ENCODE measurements at regions not wholly inside any gene's neighbourhood (a gene's known extent, or its start where the extent isn't known, plus 50 kb on each side); places are given as distances from the start of the nearest gene placed in this dataset.
A peak's percentile ranks its signal among the peaks of the same experiment; 100 is the strongest.

DNA sequence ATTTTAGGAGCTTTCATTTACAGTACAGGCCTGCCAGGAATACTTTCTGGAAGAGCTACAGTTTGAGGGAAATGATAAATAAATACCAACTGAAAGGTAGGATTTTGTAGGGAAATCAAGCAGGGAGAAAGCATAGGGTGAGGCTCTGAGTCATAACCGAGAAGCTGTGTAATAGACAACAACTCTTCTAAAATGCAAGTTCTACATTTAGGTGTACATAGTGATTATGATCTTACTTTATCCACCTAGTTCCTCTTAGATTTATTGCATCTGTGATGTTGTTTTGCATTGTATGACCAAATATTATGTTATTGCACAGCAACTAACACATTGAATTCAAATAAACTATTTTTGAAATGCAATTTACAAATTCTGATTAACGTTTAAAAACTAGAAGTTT lies 819.3 kb downstream of the PLA2G4A start:
- no peak overlapping the region for H3K4me3 ChIP-seq (ENCODE audit: severe bottlenecking)
- H3K36me3 ChIP-seq (ENCODE audit: low read depth) = no peaks in the 10 kb centered on the region
- no peak for DNase-seq (ENCODE audit: low spot score)
- no peak for ATAC-seq (ENCODE audit: low read depth)
- H3K27ac ChIP-seq (ENCODE audit: poor library complexity, severe bottlenecking) = no peak overlapping the region
- no peak for TF ChIP-seq CTCF (IDR thresholded peaks at IDR 0.05; ENCODE audit: poor library complexity, severe bottlenecking)
- peaks cover 5% of the 10 kb centered on the region for H3K4me1 ChIP-seq (ENCODE audit: insufficient read depth, poor library complexity, severe bottlenecking)
- H3K27me3 ChIP-seq (ENCODE audit: insufficient read depth, poor library complexity, severe bottlenecking) = no peaks in the 10 kb centered on the region
- H3K9me3 ChIP-seq (ENCODE audit: severe bottlenecking) = no peaks in the 10 kb centered on the region

GRCh38 chr1:187654635-187655034 lies 825.9 kb downstream of the PLA2G4A start:
- ATAC-seq (ENCODE audit: low read depth) = peak; percentile 86
- no peak for DNase-seq (ENCODE audit: low spot score)
- no peak overlapping the region for H3K4me3 ChIP-seq (ENCODE audit: severe bottlenecking)
- H3K4me1 ChIP-seq (ENCODE audit: insufficient read depth, poor library complexity, severe bottlenecking) = peaks cover 11% of the 10 kb centered on the region
- no peaks in the 10 kb centered on the region for H3K9me3 ChIP-seq (ENCODE audit: severe bottlenecking)
- H3K27ac ChIP-seq (ENCODE audit: poor library complexity, severe bottlenecking) = peak overlapping the region; percentile 73
- H3K27me3 ChIP-seq (ENCODE audit: insufficient read depth, poor library complexity, severe bottlenecking) = no peaks in the 10 kb centered on the region
- no peaks in the 10 kb centered on the region for H3K36me3 ChIP-seq (ENCODE audit: low read depth)
- no peak for TF ChIP-seq CTCF (IDR thresholded peaks at IDR 0.05; ENCODE audit: poor library complexity, severe bottlenecking)

DNA sequence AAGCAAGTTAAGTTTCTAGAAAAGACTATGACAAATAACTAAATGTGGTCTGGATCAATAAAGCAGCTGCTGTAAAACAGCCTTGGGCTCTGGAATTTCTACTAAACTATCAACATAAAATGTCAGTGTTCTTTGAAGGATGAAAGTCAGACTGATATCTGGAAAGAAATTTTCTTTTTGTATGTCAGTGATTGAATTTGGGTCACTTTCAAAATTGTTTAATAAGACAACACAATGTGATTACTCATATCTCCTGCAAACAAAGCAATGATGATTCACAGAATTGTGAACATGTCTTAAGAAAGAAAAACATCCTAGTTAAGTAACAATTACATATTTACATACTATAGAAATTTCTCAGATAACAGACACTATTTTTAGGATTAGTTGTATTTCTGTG lies 826.4 kb downstream of the PLA2G4A start:
- Histone ChIP-seq H3K27me3 (ENCODE audit: insufficient read depth, poor library complexity, severe bottlenecking) (no peaks in the 10 kb centered on the region), H3K9me3 (ENCODE audit: severe bottlenecking) (no peaks in the 10 kb centered on the region), H3K27ac (ENCODE audit: poor library complexity, severe bottlenecking) (peak overlapping the region; percentile 73), H3K36me3 (ENCODE audit: low read depth) (no peaks in the 10 kb centered on the region), H3K4me1 (ENCODE audit: insufficient read depth, poor library complexity, severe bottlenecking) (peaks cover 11% of the 10 kb centered on the region), H3K4me3 (ENCODE audit: severe bottlenecking) (no peak overlapping the region)
- DNase-seq (ENCODE audit: low spot score) (no peak), ATAC-seq (ENCODE audit: low read depth) (peak; percentile 84)
- no peak for TF ChIP-seq CTCF (IDR thresholded peaks at IDR 0.05; ENCODE audit: poor library complexity, severe bottlenecking)

DNA sequence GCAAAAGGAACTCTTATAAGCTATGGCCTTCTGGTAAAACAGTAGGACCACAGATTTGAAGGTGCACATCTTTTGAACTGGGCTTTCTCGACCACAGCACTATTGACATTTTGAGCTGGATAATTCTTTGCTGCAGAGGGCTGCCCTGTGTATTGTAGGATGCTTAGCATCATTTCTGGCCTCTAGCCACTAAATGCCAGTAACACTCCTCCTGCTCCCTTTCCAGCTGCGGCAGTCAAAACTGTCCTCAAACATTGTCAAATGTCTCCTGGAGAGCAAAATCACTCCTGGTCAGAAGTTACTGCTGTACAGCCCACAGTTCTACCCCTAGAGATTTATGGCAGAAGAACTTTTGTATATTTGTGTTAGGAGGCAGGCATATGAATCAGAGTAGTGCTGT lies 836.7 kb downstream of the PLA2G4A start:
- ATAC-seq (ENCODE audit: low read depth) (no peak), DNase-seq (ENCODE audit: low spot score) (no peak)
- H3K4me1 ChIP-seq (ENCODE audit: insufficient read depth, poor library complexity, severe bottlenecking) = no peaks in the 10 kb centered on the region
- TF ChIP-seq CTCF (IDR thresholded peaks at IDR 0.05; ENCODE audit: poor library complexity, severe bottlenecking) = no peak
- no peaks in the 10 kb centered on the region for H3K36me3 ChIP-seq (ENCODE audit: low read depth)
- no peaks in the 10 kb centered on the region for H3K9me3 ChIP-seq (ENCODE audit: severe bottlenecking)
- H3K27ac ChIP-seq (ENCODE audit: poor library complexity, severe bottlenecking) = no peak overlapping the region
- H3K4me3 ChIP-seq (ENCODE audit: severe bottlenecking) = no peak overlapping the region
- no peaks in the 10 kb centered on the region for H3K27me3 ChIP-seq (ENCODE audit: insufficient read depth, poor library complexity, severe bottlenecking)

- Histone ChIP-seq H3K36me3 (ENCODE audit: low read depth) (no peaks in the 10 kb centered on the region), H3K4me3 (ENCODE audit: severe bottlenecking) (no peak overlapping the region), H3K27ac (ENCODE audit: poor library complexity, severe bottlenecking) (no peak overlapping the region), H3K27me3 (ENCODE audit: insufficient read depth, poor library complexity, severe bottlenecking) (no peaks in the 10 kb centered on the region), H3K9me3 (ENCODE audit: severe bottlenecking) (no peaks in the 10 kb centered on the region), H3K4me1 (ENCODE audit: insufficient read depth, poor library complexity, severe bottlenecking) (peaks cover 11% of the 10 kb centered on the region)
- no peak for DNase-seq (ENCODE audit: low spot score)
- no peak for TF ChIP-seq CTCF (IDR thresholded peaks at IDR 0.05; ENCODE audit: poor library complexity, severe bottlenecking)
- ATAC-seq (ENCODE audit: low read depth) = no peak
These were observed 852.1 kb downstream of the PLA2G4A start for GRCh38 chr1:187680823-187681222.
